ENCODE measurements at regions not wholly inside any gene's neighbourhood (a gene's known extent, or its start where the extent isn't known, plus 50 kb on each side); places are given as distances from the start of the nearest gene placed in this dataset.

GRCh38 chr10:128684215-128684614 lies 558.0 kb upstream of the MKI67 start:
- TF ChIP-seq POLR2AphosphoS5 (IDR thresholded peaks at IDR 0.05; ENCODE audit: low read depth, low read length) (no peak), SIN3A (IDR thresholded peaks at IDR 0.05; ENCODE audit: borderline replicate concordance, insufficient read depth, low read length) (no peak)

All from PFSK-1 (cell line).